K562 (cell line): ENCODE measurements at regions not wholly inside any gene's neighbourhood (a gene's known extent, or its start where the extent isn't known, plus 50 kb on each side); places are given as distances from the start of the nearest gene placed in this dataset.

Experiments used
- CTCF ChIP-seq, 3 experiments: IDR thresholded peaks in 2 of 3; conservative IDR thresholded peaks in 1 of 3; 2 replicates each; pipeline ENCODE4 v1.5.1; 2011 to 2012; ENCODE audit warnings: low read length in 3 of 3, mild to moderate bottlenecking in 3 of 3, control low read depth in 2 of 3, improper control_type of control experiment in 1 of 3, inconsistent platforms in 1 of 3, low read depth in 1 of 3, mixed read lengths in 1 of 3, moderate library complexity in 1 of 3; ENCODE audit not compliant: insufficient read depth in 2 of 3
- JUN ChIP-seq, 2 experiments: sonication (generic) in 1 of 2; formaldehyde crosslinking in 1 of 2; IDR thresholded peaks; 2 replicates each; pipeline versions ENCODE4 v1.6.1 to v1.8.0; 2012 to 2022; ENCODE audit warnings: borderline replicate concordance in 2 of 2, mild to moderate bottlenecking in 2 of 2, improper control_type of control experiment in 1 of 2, low read depth in 1 of 2, low read length in 1 of 2, missing genetic modification reagents in 1 of 2

GRCh38 chr6:61606500-61606899 lies 679.5 kb downstream of the KHDRBS2 start:
- no peak for TF ChIP-seq JUN (IDR thresholded peaks at IDR 0.05; ENCODE audit: borderline replicate concordance, low read depth, low read length)
- TF ChIP-seq JUN (CRISPR knock-in tag; IDR thresholded peaks at IDR 0.05; ENCODE audit: borderline replicate concordance): no peak
- no peak for TF ChIP-seq CTCF (IDR thresholded peaks at IDR 0.05 in 2 of 3, conservative IDR thresholded peaks at IDR 0.05 in 1 of 3; ENCODE audit: insufficient read depth in 2 of 3, low read depth in 1 of 3, low read length in 3 of 3)
